H7 (cell line): ENCODE measurements at regions not wholly inside any gene's neighbourhood (a gene's known extent, or its start where the extent isn't known, plus 50 kb on each side); places are given as distances from the start of the nearest gene placed in this dataset.
"Not testable (repeated sequence)": the region's sequence is repeated elsewhere in the genome, so short reads cannot be mapped to it uniquely, and the experiment has no call there.

Source experiments
- DNase-seq: peaks from one replicate; pipeline ENCODE4 v3.0.0; 2012
- H3K27me3 ChIP-seq: 2 replicates; pipeline ENCODE4 v1.6.0; 2011; ENCODE audit warnings: mild to moderate bottlenecking, low read length; ENCODE audit not compliant: control insufficient read depth, insufficient read depth
- H3K36me3 ChIP-seq: replicated peaks from 2 replicates; pipeline ENCODE4 v1.5.1; 2011; ENCODE audit warnings: low read length; ENCODE audit not compliant: control insufficient read depth, insufficient read depth
- H3K4me3 ChIP-seq: 2 replicates; pipeline ENCODE4 v1.5.1; 2011; ENCODE audit warnings: low read depth, mild to moderate bottlenecking, control low read depth, low read length, moderate library complexity; ENCODE audit not compliant: insufficient read depth

- Histone ChIP-seq H3K4me3 (no peak overlapping the region), H3K27me3 (no peaks in the 10 kb centered on the region), H3K36me3 (no peaks in the 10 kb centered on the region)
- DNase-seq = no peak
These were observed 107.0 kb upstream of the CRY1 start for GRCh38 chr12:107200394-107200793.

GRCh38 chr12:107207931-107208525, 114.7 kb upstream of the CRY1 start:
- no peak for DNase-seq
- Histone ChIP-seq H3K27me3 (no peaks in the 10 kb centered on the region), H3K36me3 (no peaks in the 10 kb centered on the region), H3K4me3 (no peak overlapping the region)

GRCh38 chr12:107209700-107210099, 116.4 kb upstream of the CRY1 start:
- not testable (repeated sequence) for H3K4me3 ChIP-seq, H3K27me3 ChIP-seq, DNase-seq, H3K36me3 ChIP-seq

DNA sequence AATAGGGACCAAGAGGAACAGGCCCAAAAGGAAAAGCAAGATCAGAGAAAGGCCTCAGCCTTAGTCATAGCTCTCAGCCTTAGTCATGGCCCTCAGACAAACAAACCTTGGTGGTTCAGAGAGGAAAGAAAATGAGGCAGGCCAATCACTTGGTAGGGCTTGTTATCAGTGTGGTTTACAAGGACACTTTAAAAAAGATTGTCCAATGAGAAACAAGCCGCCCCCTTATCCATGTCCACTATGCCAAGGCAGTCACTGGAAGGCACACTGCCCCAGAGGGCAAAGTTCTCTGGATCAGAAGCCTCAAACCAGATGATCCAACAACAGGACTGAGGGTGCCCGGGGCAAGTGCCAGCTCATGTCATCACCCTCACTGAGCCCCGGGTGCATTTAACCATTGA, 121.0 kb upstream of the CRY1 start:
- not testable (repeated sequence) for H3K4me3 ChIP-seq, DNase-seq, H3K27me3 ChIP-seq, H3K36me3 ChIP-seq

GRCh38 chr12:107216411-107216810, 123.1 kb upstream of the CRY1 start:
- not testable (repeated sequence) for H3K27me3 ChIP-seq, DNase-seq, H3K36me3 ChIP-seq, H3K4me3 ChIP-seq

DNA sequence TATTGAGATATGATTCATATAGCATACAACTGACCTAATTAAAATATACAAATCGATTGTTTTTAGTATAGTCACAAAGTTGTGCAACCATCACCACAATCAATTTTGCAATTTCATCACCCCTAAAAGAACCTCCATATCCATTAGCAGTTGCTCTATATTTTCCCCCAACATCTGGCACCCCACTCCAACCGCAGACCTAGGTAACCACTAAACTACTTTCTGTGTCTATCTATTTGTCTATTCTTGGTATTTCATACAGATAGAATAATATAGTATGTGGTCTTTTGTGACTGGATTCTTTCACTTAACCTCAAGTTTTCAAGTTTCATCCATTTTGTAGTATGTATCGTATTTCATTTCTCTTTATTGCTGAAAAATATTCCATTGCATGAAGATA, 126.0 kb upstream of the CRY1 start:
- no peak overlapping the region for H3K4me3 ChIP-seq
- no peaks in the 10 kb centered on the region for H3K36me3 ChIP-seq
- no peaks in the 10 kb centered on the region for H3K27me3 ChIP-seq
- no peak for DNase-seq

- Histone ChIP-seq H3K36me3 (no peaks in the 10 kb centered on the region), H3K27me3 (no peaks in the 10 kb centered on the region), H3K4me3 (no peak overlapping the region)
- no peak for DNase-seq
These were observed 128.6 kb upstream of the CRY1 start for GRCh38 chr12:107221913-107222312.

DNA sequence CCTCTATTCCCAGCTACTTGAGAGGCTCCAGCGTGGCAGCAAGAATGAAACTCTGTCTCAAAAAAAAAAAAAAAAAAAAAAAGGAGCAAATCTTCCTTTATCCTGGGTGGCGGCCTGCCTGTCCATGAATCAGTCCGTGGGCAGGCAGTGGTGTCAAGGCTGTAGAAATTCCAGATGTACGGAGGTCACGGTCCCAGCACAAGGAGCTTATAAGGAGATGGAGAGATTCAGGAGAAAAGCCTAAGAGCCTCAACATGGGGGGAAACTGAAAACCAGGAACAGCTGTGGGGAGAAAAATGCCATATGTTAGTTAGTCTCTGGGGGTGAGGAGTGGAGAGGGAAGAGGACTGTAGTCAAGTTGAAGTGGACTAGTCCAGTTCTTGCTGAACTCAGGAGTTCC, 130.5 kb upstream of the CRY1 start:
- no peak for DNase-seq
- Histone ChIP-seq H3K27me3 (no peaks in the 10 kb centered on the region), H3K4me3 (no peak overlapping the region), H3K36me3 (no peaks in the 10 kb centered on the region)

DNA sequence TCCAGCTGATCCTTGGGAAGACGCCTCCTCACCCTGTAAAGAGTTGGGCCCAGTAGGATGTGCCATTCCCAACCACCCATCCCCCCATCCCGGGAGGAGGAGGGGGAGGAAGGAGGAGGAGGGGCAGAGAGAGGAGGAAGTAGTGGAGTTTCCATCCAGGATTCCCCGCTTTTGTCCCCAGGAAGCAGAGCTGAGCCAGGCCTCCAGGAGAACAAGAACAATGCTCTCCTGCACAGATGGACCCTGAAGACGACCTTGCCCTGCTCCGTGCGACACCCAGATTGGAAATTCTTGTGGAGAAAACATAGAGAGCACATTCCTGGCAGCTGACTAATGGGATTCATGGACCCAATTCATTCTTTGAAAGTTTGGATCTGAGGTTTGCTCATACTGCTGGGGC, 132.3 kb upstream of the CRY1 start:
- DNase-seq = peak; percentile 31
- Histone ChIP-seq H3K4me3 (no peak overlapping the region), H3K36me3 (no peaks in the 10 kb centered on the region), H3K27me3 (no peaks in the 10 kb centered on the region)

DNA sequence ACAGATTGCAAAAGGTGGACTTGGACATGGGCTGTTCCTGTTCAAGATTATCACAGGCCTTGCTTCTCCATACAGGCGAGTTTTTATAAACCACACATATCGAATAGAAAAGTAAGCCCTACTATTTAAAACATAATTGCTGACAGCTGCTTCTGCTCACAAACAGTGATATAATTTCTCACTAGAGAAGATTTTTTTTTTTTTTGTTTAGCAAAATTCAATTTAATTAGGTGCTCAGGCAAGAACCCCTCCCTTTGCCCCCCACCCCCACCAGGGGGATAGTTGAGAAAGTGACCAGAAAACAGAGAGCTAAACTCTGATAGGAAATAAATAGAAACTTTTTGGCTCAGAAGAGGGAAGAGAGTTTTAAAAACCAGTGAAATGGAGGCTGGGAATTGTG, 132.8 kb upstream of the CRY1 start:
- no peak for DNase-seq
- H3K4me3 ChIP-seq = no peak overlapping the region
- no peaks in the 10 kb centered on the region for H3K36me3 ChIP-seq
- H3K27me3 ChIP-seq = no peaks in the 10 kb centered on the region

DNA sequence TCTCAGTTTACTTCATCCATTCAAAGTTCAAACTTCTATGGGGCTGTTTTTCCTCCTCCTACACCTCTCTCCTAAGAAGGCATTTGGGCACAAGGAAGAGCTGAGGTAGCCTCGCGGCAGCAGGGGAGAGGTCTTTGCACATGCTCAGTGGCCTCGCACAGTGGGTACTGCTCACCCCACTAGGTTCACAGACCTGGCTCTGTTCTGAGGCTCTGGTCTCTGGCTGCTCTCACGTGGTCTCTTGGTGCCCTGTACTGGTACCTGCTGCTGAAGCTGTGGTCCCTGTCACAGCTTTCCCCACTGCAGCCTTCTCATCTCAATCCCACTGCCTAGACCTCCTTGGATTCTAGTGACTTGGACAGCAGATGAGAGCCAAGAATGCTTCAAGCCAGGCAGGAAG, 134.7 kb upstream of the CRY1 start:
- Histone ChIP-seq H3K4me3 (no peak overlapping the region), H3K27me3 (no peaks in the 10 kb centered on the region)
- peak; percentile 23 for DNase-seq

GRCh38 chr12:107229827-107230226, 136.5 kb upstream of the CRY1 start:
- DNase-seq = no peak
- H3K4me3 ChIP-seq = no peak overlapping the region
- H3K36me3 ChIP-seq = no peaks in the 10 kb centered on the region
- H3K27me3 ChIP-seq = no peaks in the 10 kb centered on the region

More for the DNA sequence above, 134.7 kb upstream of the CRY1 start:
- H3K36me3 ChIP-seq = no peaks in the 10 kb centered on the region

DNA sequence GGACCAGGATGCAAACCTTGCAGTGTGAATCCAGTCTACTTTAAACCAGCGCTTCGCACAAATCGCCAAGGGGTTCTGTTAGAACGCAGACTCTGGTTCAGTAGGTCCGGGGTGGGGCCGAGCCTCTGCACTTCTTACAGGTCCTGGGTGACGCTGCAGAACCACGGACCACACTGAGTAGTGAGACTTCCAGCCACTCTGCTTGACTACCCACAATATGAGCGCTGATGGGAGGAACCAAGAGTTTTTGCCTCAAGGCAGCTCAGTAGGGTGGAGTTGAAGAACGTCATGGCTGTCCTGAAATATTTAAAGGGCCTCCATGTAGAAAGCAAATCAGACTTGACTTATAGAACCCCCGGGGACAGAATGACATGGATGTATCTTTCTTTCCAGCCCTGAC, 138.0 kb upstream of the CRY1 start:
- no peak for DNase-seq
- Histone ChIP-seq H3K27me3 (no peaks in the 10 kb centered on the region), H3K36me3 (no peaks in the 10 kb centered on the region), H3K4me3 (no peak overlapping the region)

DNA sequence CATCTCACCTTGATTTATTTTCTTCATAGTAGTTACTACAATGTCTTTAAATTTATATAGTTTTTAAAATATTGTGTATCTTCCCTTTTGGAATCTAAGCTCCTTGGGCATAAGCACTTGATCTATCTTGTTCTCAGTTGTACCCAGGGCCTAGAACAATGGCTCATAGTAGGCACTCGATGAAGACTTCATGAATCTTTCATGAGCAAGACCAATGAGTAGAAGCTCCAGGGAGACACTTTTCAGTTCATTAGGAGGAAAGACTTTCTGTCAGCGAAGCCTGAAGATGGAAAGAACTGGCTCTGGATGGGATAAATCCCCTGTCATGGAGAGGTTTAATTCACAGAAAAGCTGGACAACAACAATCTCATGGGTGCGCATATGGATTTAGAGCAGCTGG, 140.2 kb upstream of the CRY1 start:
- no peak overlapping the region for H3K4me3 ChIP-seq
- no peaks in the 10 kb centered on the region for H3K36me3 ChIP-seq
- no peak for DNase-seq
- no peaks in the 10 kb centered on the region for H3K27me3 ChIP-seq

DNA sequence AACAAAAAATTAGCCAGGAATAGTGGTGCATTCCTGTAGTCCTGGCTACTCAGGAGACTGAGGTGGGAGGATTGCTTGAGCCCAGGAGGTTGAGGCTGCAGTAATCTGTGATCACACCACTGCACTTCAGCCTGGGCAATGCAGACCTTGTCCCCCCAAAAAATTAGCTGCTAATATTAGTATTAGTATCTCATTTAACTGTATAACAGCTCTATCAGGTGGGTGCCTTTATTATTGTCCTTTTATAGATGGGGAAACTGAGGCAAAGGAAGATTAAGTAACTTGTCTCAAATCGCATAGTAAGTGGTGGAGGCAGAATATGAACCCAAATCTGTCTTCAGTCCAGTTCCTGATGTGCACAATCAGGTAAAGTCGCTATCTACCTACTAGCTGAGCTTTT, 142.3 kb upstream of the CRY1 start:
- Histone ChIP-seq H3K36me3 (no peaks in the 10 kb centered on the region), H3K27me3 (no peaks in the 10 kb centered on the region), H3K4me3 (no peak overlapping the region)
- DNase-seq = no peak

GRCh38 chr12:107236824-107237511, 143.6 kb upstream of the CRY1 start:
- no peak overlapping the region for H3K4me3 ChIP-seq
- DNase-seq = no peak
- no peaks in the 10 kb centered on the region for H3K27me3 ChIP-seq
- no peaks in the 10 kb centered on the region for H3K36me3 ChIP-seq
